Fibroblast of pulmonary artery (primary cell): ENCODE measurements at regions not wholly inside any gene's neighbourhood (a gene's known extent, or its start where the extent isn't known, plus 50 kb on each side); places are given as distances from the start of the nearest gene placed in this dataset.
A peak's percentile ranks its signal among the peaks of the same experiment; 100 is the strongest.

Experiments used
- DNase-seq: peaks from one replicate; pipeline ENCODE4 v3.0.0-alpha.2; 2010; ENCODE audit warnings: low read depth
- H3K4me3 ChIP-seq: replicated peaks from 2 replicates; pipeline ENCODE4 v1.5.1; 2011; ENCODE audit warnings: low read depth, mild to moderate bottlenecking, control low read depth, low read length, moderate library complexity
- CTCF ChIP-seq: IDR thresholded peaks from 2 replicates; pipeline ENCODE4 v1.5.1; 2011; ENCODE audit warnings: mild to moderate bottlenecking, control low read depth, low read length, inconsistent platforms; ENCODE audit errors: missing control alignments

GRCh38 chr11:37533830-37534229 lies 935.8 kb upstream of the RAG2 start:
- no peak overlapping the region for H3K4me3 ChIP-seq
- DNase-seq: no peak
- TF ChIP-seq CTCF: no peak

- H3K4me3 ChIP-seq: no peak overlapping the region
- DNase-seq: no peak
- no peak for TF ChIP-seq CTCF
Observed at GRCh38 chr11:37533087-37533486, 935.1 kb upstream of the RAG2 start.

GRCh38 chr11:37532271-37532670 lies 934.2 kb upstream of the RAG2 start:
- TF ChIP-seq CTCF: no peak
- no peak for DNase-seq
- H3K4me3 ChIP-seq: no peak overlapping the region

GRCh38 chr11:37527545-37527944 lies 929.5 kb upstream of the RAG2 start:
- H3K4me3 ChIP-seq: no peak overlapping the region
- no peak for TF ChIP-seq CTCF
- no peak for DNase-seq

DNA sequence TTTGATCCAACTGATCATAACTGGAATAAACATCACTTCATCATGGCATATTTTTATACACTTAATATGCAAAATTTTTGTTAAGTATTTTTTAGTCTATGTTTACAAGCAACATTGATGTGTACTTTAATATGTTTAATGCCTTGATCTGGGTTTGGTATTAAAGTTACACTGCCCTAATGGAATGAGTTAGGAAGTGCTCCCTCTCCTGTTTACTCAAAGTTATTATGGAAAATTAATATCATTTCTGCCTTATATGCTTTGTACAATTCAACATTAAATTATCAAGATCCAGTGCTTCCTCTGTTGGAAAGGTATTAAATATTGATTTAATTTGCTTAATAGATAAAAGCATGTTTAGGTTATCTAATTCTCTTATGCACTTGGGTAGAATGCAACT lies 927.3 kb upstream of the RAG2 start:
- no peak overlapping the region for H3K4me3 ChIP-seq
- peak; percentile 35 for DNase-seq
- peak; percentile 45 for TF ChIP-seq CTCF

- DNase-seq: no peak
- TF ChIP-seq CTCF: no peak
- no peak overlapping the region for H3K4me3 ChIP-seq
Observed at GRCh38 chr11:37519781-37520180, 921.7 kb upstream of the RAG2 start.

- DNase-seq: no peak
- no peak for TF ChIP-seq CTCF
- H3K4me3 ChIP-seq: no peak overlapping the region
Observed at GRCh38 chr11:37512156-37512780, 914.2 kb upstream of the RAG2 start.
